ENCODE measurements at regions not wholly inside any gene's neighbourhood (a gene's known extent, or its start where the extent isn't known, plus 50 kb on each side); places are given as distances from the start of the nearest gene placed in this dataset.
"Not testable (repeated sequence)": the region's sequence is repeated elsewhere in the genome, so short reads cannot be mapped to it uniquely, and the experiment has no call there.

DNA sequence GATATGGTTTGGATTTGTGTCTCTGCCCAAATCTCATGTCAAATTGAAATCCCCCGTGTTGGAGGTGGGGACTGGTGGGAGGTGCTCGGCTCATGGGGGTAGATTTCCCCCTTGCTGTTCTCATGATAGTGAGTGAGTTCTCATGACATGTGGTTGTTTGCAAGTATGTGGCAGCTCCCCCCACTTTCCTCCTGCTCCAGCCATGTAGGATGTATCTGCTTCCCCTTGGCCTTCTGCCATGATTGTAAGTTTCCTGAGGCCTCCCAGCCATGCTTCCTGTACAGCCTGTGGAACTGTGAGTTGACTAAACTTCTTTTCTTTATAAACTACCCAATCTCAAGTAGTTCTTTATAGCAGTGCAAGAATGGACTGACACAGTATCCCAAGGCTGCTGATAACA, 55.9 kb downstream of the HES1 start:
- not testable (repeated sequence) for TF ChIP-seq CTCF, POLR2A, EP300 (IDR thresholded peaks at IDR 0.05)
